Thyroid gland (tissue), 4 donors: ENCODE measurements at regions not wholly inside any gene's neighbourhood (a gene's known extent, or its start where the extent isn't known, plus 50 kb on each side); places are given as distances from the start of the nearest gene placed in this dataset.

Experiments
- CTCF ChIP-seq, 6 experiments: fragments of 200-600 bp in 3 of 6; fragments of 450-650 bp in 3 of 6; sonication (generic) in 3 of 6; IDR thresholded peaks; one replicate each; pipeline ENCODE4 v1.5.1; 2016 to 2019; ENCODE audit warnings: antibody characterized with exemption in 6 of 6, mild to moderate bottlenecking in 2 of 6, inconsistent platforms in 1 of 6, moderate library complexity in 1 of 6
- POLR2A ChIP-seq, 2 donors: fragments of 450-650 bp; IDR thresholded peaks; one replicate each; pipeline ENCODE4 v1.6.1; 2017; ENCODE audit warnings: antibody characterized with exemption in 2 of 2, mild to moderate bottlenecking in 2 of 2, moderate library complexity in 1 of 2

DNA sequence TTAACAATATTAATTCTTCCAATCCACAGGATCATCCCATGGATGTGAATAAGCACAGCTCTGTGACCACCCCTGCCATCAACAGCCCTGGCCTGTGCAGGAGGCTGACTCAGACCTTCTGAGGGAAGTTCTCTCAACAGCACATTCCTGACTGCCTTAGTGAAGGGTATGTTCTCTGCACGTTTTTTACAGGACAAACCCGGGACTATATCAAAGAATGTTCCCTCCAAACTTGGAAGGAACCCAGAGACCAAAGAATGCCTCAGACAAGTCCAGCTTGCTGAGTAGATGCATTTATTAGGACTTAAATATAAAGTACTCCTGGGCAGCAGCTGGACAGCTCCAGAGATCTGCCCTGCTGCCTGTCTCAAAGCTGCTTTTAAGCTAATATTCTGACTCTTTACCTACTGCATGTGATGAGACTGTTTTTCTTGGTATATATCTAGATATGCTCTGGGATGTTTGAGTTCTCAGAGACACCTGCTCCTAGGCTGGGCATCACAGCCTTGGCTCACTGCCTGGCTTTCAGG, 1127.8 kb upstream of the PRKX start:
- no peak for TF ChIP-seq CTCF (IDR thresholded peaks at IDR 0.05)
- TF ChIP-seq POLR2A (IDR thresholded peaks at IDR 0.05), result no peak
